IMR-90 (cell line): ENCODE measurements at regions not wholly inside any gene's neighbourhood (a gene's known extent, or its start where the extent isn't known, plus 50 kb on each side); places are given as distances from the start of the nearest gene placed in this dataset.

Experiments
- ATAC-seq: fragments of 200-7000 bp; cut with Tn5 transposase; 2 replicates; pipeline ENCODE4 v1.9.1; 2020; ENCODE audit warnings: low read depth, mild to moderate bottlenecking, moderate library complexity
- BruUV-seq: library from RNA; stranded (reverse); fragments of 400-500 nt; replicated peaks from 2 replicates; lab custom pipeline; 2021; lab: Mats Ljungman, UMichigan
- CTCF ChIA-PET: fragments of 300-600 bp; formaldehyde crosslinking; extraction: SDS; loops from one replicate; lab custom pipeline; 2021; ENCODE audit warnings: antibody characterized with exemption; lab: Yijun Ruan, JAX
- POLR2A ChIA-PET: fragments of 300-600 bp; sonication (Branson Sonifier 250); formaldehyde crosslinking; loops from one replicate; lab custom pipeline; 2022; ENCODE audit warnings: antibody characterized with exemption; ENCODE audit not compliant: unreplicated experiment; lab: Charles Lee
- DNase-seq: peaks from one replicate; pipeline ENCODE4 v3.0.0; 2013
- H2AFZ ChIP-seq: replicated peaks from 2 replicates; pipeline ENCODE3; 2013; ENCODE audit warnings: low read length, mild to moderate bottlenecking; ENCODE audit not compliant: poor library complexity
- H2AK5ac ChIP-seq: 2 replicates; pipeline ENCODE4 v1.6.1; 2013; ENCODE audit warnings: low read depth, low read length, inconsistent platforms
- H2AK9ac ChIP-seq: replicated peaks from 2 replicates; pipeline ENCODE3; 2013; ENCODE audit warnings: mild to moderate bottlenecking, low read depth, low read length, moderate library complexity; ENCODE audit not compliant: poor library complexity
- H2BK120ac ChIP-seq: 2 replicates; pipeline ENCODE4 v1.6.1; 2013; ENCODE audit warnings: low read depth, low read length, inconsistent platforms
- H2BK15ac ChIP-seq: 3 replicates; pipeline ENCODE4 v1.6.1; 2013; ENCODE audit warnings: low read depth, low read length, inconsistent platforms
- H2BK20ac ChIP-seq: 2 replicates; pipeline ENCODE4 v1.6.1; 2013; ENCODE audit warnings: low read depth, mild to moderate bottlenecking, inconsistent platforms, low read length, moderate library complexity
- H2BK5ac ChIP-seq: 2 replicates; pipeline ENCODE4 v1.6.1; 2013; ENCODE audit warnings: mild to moderate bottlenecking, low read depth, low read length, inconsistent platforms; ENCODE audit not compliant: poor library complexity, severe bottlenecking
- H3K14ac ChIP-seq: replicated peaks from 2 replicates; pipeline ENCODE4 v1.6.1; 2013; ENCODE audit warnings: low read depth, low read length, inconsistent platforms
- H3K18ac ChIP-seq: 2 replicates; pipeline ENCODE4 v1.6.1; 2013; ENCODE audit warnings: low read depth, low read length, control low read depth
- H3K23ac ChIP-seq: 2 replicates; pipeline ENCODE4 v1.6.1; 2013; ENCODE audit warnings: low read depth, low read length, inconsistent platforms
- H3K27ac ChIP-seq: 2 replicates; pipeline ENCODE4 v1.5.1; 2013; ENCODE audit warnings: mild to moderate bottlenecking, control low read depth, low read length; ENCODE audit not compliant: insufficient read depth
- H3K27me3 ChIP-seq: 2 replicates; pipeline ENCODE4 v1.6.1; 2013; ENCODE audit warnings: low read length; ENCODE audit not compliant: control insufficient read depth, insufficient read depth
- H3K36me3 ChIP-seq: 2 replicates; pipeline ENCODE4 v1.6.1; 2013; ENCODE audit warnings: low read length, mixed read lengths; ENCODE audit not compliant: control insufficient read depth, insufficient read depth
- H3K4ac ChIP-seq: 2 replicates; pipeline ENCODE4 v1.6.1; 2013; ENCODE audit warnings: low read depth, low read length, inconsistent platforms
- H3K4me1 ChIP-seq: 2 replicates; pipeline ENCODE4 v1.6.1; 2013; ENCODE audit warnings: low read length, mixed read lengths; ENCODE audit not compliant: control insufficient read depth, insufficient read depth
- H3K4me2 ChIP-seq: 2 replicates; pipeline ENCODE4 v1.6.1; 2013; ENCODE audit warnings: low read depth, mild to moderate bottlenecking, control low read depth, low read length, moderate library complexity
- H3K4me3 ChIP-seq: 2 replicates; pipeline ENCODE4 v1.5.1; 2013; ENCODE audit warnings: low read depth, mild to moderate bottlenecking, control low read depth, low read length, moderate library complexity; ENCODE audit not compliant: insufficient read depth
- H3K56ac ChIP-seq: 2 replicates; pipeline ENCODE4 v1.6.1; 2013; ENCODE audit warnings: low read length, inconsistent platforms; ENCODE audit not compliant: insufficient read depth; ENCODE audit errors: extremely low read depth
- H3K79me1 ChIP-seq, 2 experiments: 2 replicates each; pipeline ENCODE4 v1.6.1; 2013; ENCODE audit warnings: low read length in 2 of 2, inconsistent platforms in 1 of 2, low read depth in 1 of 2
- H3K9ac ChIP-seq: 2 replicates; pipeline ENCODE4 v1.6.1; 2013; ENCODE audit warnings: low read depth, low read length, control low read depth
- H3K9me1 ChIP-seq: 2 replicates; pipeline ENCODE4 v1.6.1; 2013; ENCODE audit warnings: low read length, inconsistent platforms; ENCODE audit not compliant: insufficient read depth
- H3K9me3 ChIP-seq: 2 replicates; pipeline ENCODE4 v1.6.1; 2013; ENCODE audit warnings: low read length; ENCODE audit not compliant: control insufficient read depth, insufficient read depth
- H4K20me1 ChIP-seq: 2 replicates; pipeline ENCODE4 v1.6.1; 2013; ENCODE audit warnings: low read length, inconsistent platforms; ENCODE audit not compliant: insufficient read depth
- H4K5ac ChIP-seq: 2 replicates; pipeline ENCODE4 v1.6.1; 2013; ENCODE audit warnings: mild to moderate bottlenecking, low read depth, low read length, control low read depth
- H4K8ac ChIP-seq, 2 experiments: 2 replicates each; pipeline ENCODE4 v1.6.1; 2013; ENCODE audit warnings: low read depth in 2 of 2, low read length in 2 of 2, control low read depth in 1 of 2, inconsistent platforms in 1 of 2
- H4K91ac ChIP-seq: 2 replicates; pipeline ENCODE4 v1.6.1; 2013; ENCODE audit warnings: low read depth, low read length, inconsistent platforms; ENCODE audit not compliant: insufficient read depth
- CHD1 ChIP-seq: IDR thresholded peaks from 2 replicates; pipeline ENCODE4 v1.6.1; 2012; ENCODE audit warnings: low read depth, low read length, improper control_type of control experiment
- ELK1 ChIP-seq: fragments of 150-350 bp; IDR thresholded peaks from 2 replicates; pipeline ENCODE4 v1.6.1; 2016; ENCODE audit warnings: low read depth, mild to moderate bottlenecking, low read length, moderate library complexity, borderline replicate concordance
- MAFK ChIP-seq: IDR thresholded peaks from 2 replicates; pipeline ENCODE4 v1.6.1; 2012; ENCODE audit warnings: low read depth, low read length, improper control_type of control experiment
- MAZ ChIP-seq: IDR thresholded peaks from 2 replicates; pipeline ENCODE4 v1.6.1; 2012; ENCODE audit warnings: low read depth, mild to moderate bottlenecking, low read length, improper control_type of control experiment, moderate library complexity, borderline replicate concordance
- MXI1 ChIP-seq: IDR thresholded peaks from 2 replicates; pipeline ENCODE4 v1.6.1; 2012; ENCODE audit warnings: low read depth, mild to moderate bottlenecking, low read length, moderate library complexity, borderline replicate concordance
- NFE2L2 ChIP-seq: fragments of 150-350 bp; IDR thresholded peaks from 2 replicates; pipeline ENCODE4 v1.6.1; 2016; ENCODE audit warnings: low read depth, mild to moderate bottlenecking, low read length
- POLR2A ChIP-seq: IDR thresholded peaks from 2 replicates; pipeline ENCODE4 v1.6.1; 2012; ENCODE audit warnings: mild to moderate bottlenecking, low read depth, low read length
- RAD21 ChIP-seq: IDR thresholded peaks from 2 replicates; pipeline ENCODE4 v1.6.1; 2012; ENCODE audit warnings: low read length, improper control_type of control experiment
- RCOR1 ChIP-seq: IDR thresholded peaks from 2 replicates; pipeline ENCODE4 v1.6.1; 2012; ENCODE audit warnings: mild to moderate bottlenecking, low read length, improper control_type of control experiment; ENCODE audit not compliant: insufficient replicate concordance
- RFX5 ChIP-seq: IDR thresholded peaks from 2 replicates; pipeline ENCODE4 v1.8.0; 2012; ENCODE audit warnings: low read depth, mild to moderate bottlenecking, low read length, moderate library complexity
- SMC3 ChIP-seq: fragments of 150-350 bp; IDR thresholded peaks from 2 replicates; pipeline ENCODE4 v1.6.1; 2016; ENCODE audit warnings: low read depth, mild to moderate bottlenecking, antibody characterized with exemption, low read length, moderate library complexity
- USF2 ChIP-seq: fragments of 150-350 bp; IDR thresholded peaks from 2 replicates; pipeline ENCODE4 v1.6.1; 2017; ENCODE audit warnings: mild to moderate bottlenecking, antibody characterized with exemption, low read length, low read depth
- WGBS, 2 experiments: methylation state at CpG; one replicate each; pipeline versions ENCODE4 v1.1.5 to v1.1.7; 2013; ENCODE audit warnings: missing lambda C conversion rate in 2 of 2; ENCODE audit not compliant: insufficient read length in 1 of 2; ENCODE audit errors: extremely low coverage in 2 of 2; 5-methylcytosine and 5-hydroxymethylcytosine counted together
- dilution Hi-C: fragments of 300-500 bp; cut with HindIII; formaldehyde crosslinking; loops from one replicate; pipeline ENCODE4 v1.14.3; 2018; ENCODE audit warnings: low sequenced_read_pairs; ENCODE audit not compliant: unreplicated experiment
- in situ Hi-C: fragments of 300-500 bp; cut with MboI; formaldehyde crosslinking; loops from 3 replicates; pipeline ENCODE4 v1.14.3; 2019; ENCODE audit warnings: low sequenced_read_pairs, inconsistent platforms, mixed read lengths
- intact Hi-C: fragments of 100-400 bp; cut with micrococcal nuclease; formaldehyde crosslinking; loops from 2 replicates; pipeline ENCODE4 v1.10.0; 2022
- TF ChIP-seq, protein P1 (sequence below): conservative IDR thresholded peaks from 2 replicates; pipeline ENCODE4 v1.5.1; 2012; ENCODE audit warnings: mild to moderate bottlenecking, low read depth, low read length, improper control_type of control experiment

DNA sequence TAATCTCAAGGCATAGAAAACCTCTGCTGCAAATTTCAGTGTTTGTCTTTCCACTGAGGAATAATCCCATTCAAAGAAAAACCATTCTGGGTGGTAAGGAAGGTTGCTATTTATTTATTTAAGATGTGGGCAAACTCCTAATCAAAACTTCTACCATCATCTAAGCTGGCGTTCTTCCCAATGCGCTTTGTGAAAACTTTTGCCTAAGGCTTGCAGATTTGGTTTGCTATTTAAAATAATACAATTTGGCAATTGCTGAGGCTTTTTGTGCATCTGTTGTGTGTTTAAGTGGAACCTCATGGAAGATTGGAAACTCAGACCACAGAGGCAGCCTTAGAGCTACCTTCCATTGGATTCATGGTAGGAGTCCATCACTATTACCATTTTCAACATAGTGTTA, 309.0 kb downstream of the BLID start:
- DNase-seq = no peak
- ChIA-PET CTCF (no interaction called here), POLR2A (no interaction called here)
- no peak overlapping the region for H3K9ac ChIP-seq
- no peak overlapping the region for H3K4me2 ChIP-seq
- no peak overlapping the region for H2AFZ ChIP-seq
- no peak overlapping the region for H4K5ac ChIP-seq
- H3K79me1 ChIP-seq = no peaks in the 10 kb centered on the region
- no peak overlapping the region for H3K4me3 ChIP-seq
- H3K27ac ChIP-seq = no peak overlapping the region
- H4K20me1 ChIP-seq = no peaks in the 10 kb centered on the region
- no peak overlapping the region for H4K91ac ChIP-seq
- H2BK15ac ChIP-seq = no peak overlapping the region
- H3K9me3 ChIP-seq = no peaks in the 10 kb centered on the region
- H4K8ac ChIP-seq = no peak overlapping the region
- no peak overlapping the region for H3K18ac ChIP-seq
- no peak overlapping the region for H2BK20ac ChIP-seq
- no peak overlapping the region for H2BK120ac ChIP-seq
- in situ Hi-C loops = no loop called here
- no peaks in the 10 kb centered on the region; the same call in 1 of the 2 replicates for H3K9me1 ChIP-seq
- H2BK5ac ChIP-seq = no peak overlapping the region
- H3K4me1 ChIP-seq = peaks cover 3% of the 10 kb centered on the region
- no peak overlapping the region for H3K56ac ChIP-seq
- H2AK5ac ChIP-seq = no peak overlapping the region
- intact Hi-C loops = no loop called here
- BruUV-seq = no TSS peak
- no peaks in the 10 kb centered on the region for H3K36me3 ChIP-seq
- TF ChIP-seq MXI1 = no peak
- no peak for TF ChIP-seq ELK1
- TF ChIP-seq NFE2L2 = no peak
- TF ChIP-seq USF2 = no peak
- TF ChIP-seq RAD21 = no peak
- no peak for TF ChIP-seq RFX5
- TF ChIP-seq SMC3 = no peak
- TF ChIP-seq CHD1 = no peak
- TF ChIP-seq MAFK = no peak
- TF ChIP-seq POLR2A = no peak
- TF ChIP-seq MAZ = no peak
- TF ChIP-seq, protein P1, sequence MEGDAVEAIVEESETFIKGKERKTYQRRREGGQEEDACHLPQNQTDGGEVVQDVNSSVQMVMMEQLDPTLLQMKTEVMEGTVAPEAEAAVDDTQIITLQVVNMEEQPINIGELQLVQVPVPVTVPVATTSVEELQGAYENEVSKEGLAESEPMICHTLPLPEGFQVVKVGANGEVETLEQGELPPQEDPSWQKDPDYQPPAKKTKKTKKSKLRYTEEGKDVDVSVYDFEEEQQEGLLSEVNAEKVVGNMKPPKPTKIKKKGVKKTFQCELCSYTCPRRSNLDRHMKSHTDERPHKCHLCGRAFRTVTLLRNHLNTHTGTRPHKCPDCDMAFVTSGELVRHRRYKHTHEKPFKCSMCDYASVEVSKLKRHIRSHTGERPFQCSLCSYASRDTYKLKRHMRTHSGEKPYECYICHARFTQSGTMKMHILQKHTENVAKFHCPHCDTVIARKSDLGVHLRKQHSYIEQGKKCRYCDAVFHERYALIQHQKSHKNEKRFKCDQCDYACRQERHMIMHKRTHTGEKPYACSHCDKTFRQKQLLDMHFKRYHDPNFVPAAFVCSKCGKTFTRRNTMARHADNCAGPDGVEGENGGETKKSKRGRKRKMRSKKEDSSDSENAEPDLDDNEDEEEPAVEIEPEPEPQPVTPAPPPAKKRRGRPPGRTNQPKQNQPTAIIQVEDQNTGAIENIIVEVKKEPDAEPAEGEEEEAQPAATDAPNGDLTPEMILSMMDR = no peak
- TF ChIP-seq RCOR1 = no peak
- H3K27me3 ChIP-seq = no peaks in the 10 kb centered on the region
- H3K14ac ChIP-seq = no peak overlapping the region
- no peak overlapping the region for H3K23ac ChIP-seq
- H3K4ac ChIP-seq = no peak overlapping the region
- H2AK9ac ChIP-seq = no peak overlapping the region
- dilution Hi-C loops = no loop called here
- no CpG with 5 or more reads among the region's 2 CpGs for WGBS, 2 experiments
- no peak for ATAC-seq
